GM23338 (cell line): ENCODE measurements at regions not wholly inside any gene's neighbourhood (a gene's known extent, or its start where the extent isn't known, plus 50 kb on each side); places are given as distances from the start of the nearest gene placed in this dataset.

ENCODE experiments used
- ATAC-seq: fragments of 200-7000 bp; cut with Tn5 transposase; 3 replicates; pipeline ENCODE4 v1.9.1; 2020
- DNase-seq: peaks from one replicate; pipeline ENCODE4 v3.0.0-alpha.2; 2015; ENCODE audit warnings: low spot score
- H2AFZ ChIP-seq: fragments of 200-600 bp; sonication (generic); 2 replicates; pipeline ENCODE4 v1.8.0; 2016; ENCODE audit warnings: antibody characterized with exemption, mild to moderate bottlenecking, moderate library complexity
- H3F3A ChIP-seq: fragments of 200-600 bp; sonication (generic); replicated peaks from 2 replicates; pipeline ENCODE4 v1.8.0; 2017; ENCODE audit warnings: antibody characterized with exemption, mixed run types, low read depth
- H3K27ac ChIP-seq: fragments of 200-600 bp; sonication (generic); 2 replicates; pipeline ENCODE4 v1.6.1; 2016; ENCODE audit warnings: low read depth
- H3K27me3 ChIP-seq: fragments of 200-600 bp; sonication (generic); 2 replicates; pipeline ENCODE4 v1.8.0; 2016; ENCODE audit warnings: mild to moderate bottlenecking, mixed run types, moderate library complexity; ENCODE audit not compliant: insufficient read depth
- H3K36me3 ChIP-seq: fragments of 200-600 bp; sonication (generic); 2 replicates; pipeline ENCODE4 v1.8.0; 2016; ENCODE audit warnings: mild to moderate bottlenecking; ENCODE audit not compliant: insufficient read depth
- H3K4me1 ChIP-seq: fragments of 200-600 bp; sonication (generic); 2 replicates; pipeline ENCODE4 v1.8.0; 2016; ENCODE audit warnings: mild to moderate bottlenecking, moderate library complexity; ENCODE audit not compliant: insufficient read depth
- H3K4me2 ChIP-seq: fragments of 200-600 bp; sonication (generic); 2 replicates; pipeline ENCODE4 v1.7.1; 2017; ENCODE audit warnings: mixed run types
- H3K4me3 ChIP-seq: fragments of 200-600 bp; sonication (generic); 2 replicates; pipeline ENCODE4 v1.6.1; 2016; ENCODE audit warnings: mixed run types
- H3K79me2 ChIP-seq: fragments of 200-600 bp; sonication (generic); replicated peaks from 2 replicates; pipeline ENCODE4 v1.8.0; 2017; ENCODE audit warnings: mild to moderate bottlenecking; ENCODE audit not compliant: insufficient read depth
- H3K9me2 ChIP-seq: fragments of 200-600 bp; sonication (generic); 2 replicates; pipeline ENCODE4 v1.8.0; 2017; ENCODE audit not compliant: insufficient read depth
- H4K20me1 ChIP-seq: fragments of 200-600 bp; sonication (generic); replicated peaks from 2 replicates; pipeline ENCODE4 v1.8.0; 2017; ENCODE audit warnings: mild to moderate bottlenecking; ENCODE audit not compliant: insufficient read depth
- H3K27ac Mint-ChIP-seq: 2 replicates; pipeline ENCODE4 v1.8.0; 2020; ENCODE audit warnings: inconsistent platforms, mild to moderate bottlenecking, moderate library complexity, mixed read lengths
- H3K27me3 Mint-ChIP-seq: 3 replicates; pipeline ENCODE4 v1.8.0; 2022; ENCODE audit warnings: low read depth, mild to moderate bottlenecking, moderate library complexity, mixed read lengths, inconsistent platforms; ENCODE audit not compliant: insufficient read depth, poor library complexity
- H3K36me3 Mint-ChIP-seq: 3 replicates; pipeline ENCODE4 v1.8.0; 2021; ENCODE audit warnings: low read depth, mild to moderate bottlenecking, inconsistent platforms, moderate library complexity, mixed read lengths
- H3K4me1 Mint-ChIP-seq: 3 replicates; pipeline ENCODE4 v1.8.0; 2020; ENCODE audit warnings: mild to moderate bottlenecking, inconsistent platforms, mixed read lengths
- H3K4me3 Mint-ChIP-seq: 3 replicates; pipeline ENCODE4 v1.8.0; 2021; ENCODE audit warnings: moderate library complexity, mild to moderate bottlenecking, inconsistent platforms, mixed read lengths
- H3K9me3 Mint-ChIP-seq: 3 replicates; pipeline ENCODE4 v1.8.0; 2020; ENCODE audit warnings: moderate library complexity, mild to moderate bottlenecking, inconsistent platforms, mixed read lengths
- CREB1 ChIP-seq: fragments of 250-450 bp; sonication (Bioruptor Pico); IDR thresholded peaks from 2 replicates; pipeline ENCODE4 v1.5.0; 2020; ENCODE audit warnings: low read depth, mild to moderate bottlenecking, moderate library complexity
- EZH2 ChIP-seq: fragments of 200-600 bp; sonication (generic); IDR thresholded peaks from one replicate; pipeline ENCODE4 v1.8.0; 2017; ENCODE audit warnings: antibody characterized with exemption, mild to moderate bottlenecking, low read depth; ENCODE audit not compliant: unreplicated experiment
- EZH2phosphoT487 ChIP-seq: fragments of 200-600 bp; sonication (generic); IDR thresholded peaks from one replicate; pipeline ENCODE4 v1.8.1; 2018; ENCODE audit warnings: antibody characterized with exemption; ENCODE audit not compliant: unreplicated experiment
- JUNB ChIP-seq: IDR thresholded peaks from one replicate; pipeline ENCODE4 v1.6.1; 2016; ENCODE audit warnings: antibody characterized with exemption; ENCODE audit not compliant: unreplicated experiment
- NANOG ChIP-seq: IDR thresholded peaks from 2 replicates; pipeline ENCODE4 v1.6.1; 2016; ENCODE audit warnings: antibody characterized with exemption, borderline replicate concordance
- POLR2AphosphoS5 ChIP-seq: IDR thresholded peaks from 2 replicates; pipeline ENCODE4 v1.6.1; 2016; ENCODE audit warnings: antibody characterized with exemption, low read depth
- STAT1 ChIP-seq: IDR thresholded peaks from one replicate; pipeline ENCODE4 v1.6.1; 2016; ENCODE audit warnings: antibody characterized with exemption; ENCODE audit not compliant: unreplicated experiment
- ZNF114 ChIP-seq: fragments of 250-450 bp; sonication (Bioruptor Pico); IDR thresholded peaks from 2 replicates; pipeline ENCODE4 v1.5.0; 2020; ENCODE audit warnings: mild to moderate bottlenecking, moderate library complexity
- ZNF331 ChIP-seq: fragments of 250-450 bp; sonication (Bioruptor Pico); IDR thresholded peaks from 2 replicates; pipeline ENCODE4 v1.5.0; 2020; ENCODE audit warnings: low read depth, mild to moderate bottlenecking, moderate library complexity
- TF ChIP-seq, protein P1 (sequence below): fragments of 250-450 bp; sonication (Bioruptor Pico); IDR thresholded peaks from 2 replicates; pipeline ENCODE4 v1.5.0; 2020; ENCODE audit warnings: mild to moderate bottlenecking, moderate library complexity
- TF ChIP-seq, protein P2 (sequence below), 2 experiments: fragments of 200-600 bp in 1 of 2; sonication (generic) in 1 of 2; conservative IDR thresholded peaks; 2 replicates each; pipeline versions ENCODE4 v1.5.1 to v1.6.1; 2016 to 2017; ENCODE audit warnings: antibody characterized with exemption in 2 of 2, low read depth in 2 of 2, mild to moderate bottlenecking in 2 of 2, moderate library complexity in 1 of 2
- TF ChIP-seq, protein P3 (sequence below): IDR thresholded peaks from 2 replicates; pipeline ENCODE4 v1.6.1; 2016; ENCODE audit warnings: antibody characterized with exemption
- TF ChIP-seq, protein P4 (sequence below): IDR thresholded peaks from one replicate; pipeline ENCODE4 v1.6.1; 2018; ENCODE audit warnings: antibody characterized with exemption; ENCODE audit not compliant: unreplicated experiment

DNA sequence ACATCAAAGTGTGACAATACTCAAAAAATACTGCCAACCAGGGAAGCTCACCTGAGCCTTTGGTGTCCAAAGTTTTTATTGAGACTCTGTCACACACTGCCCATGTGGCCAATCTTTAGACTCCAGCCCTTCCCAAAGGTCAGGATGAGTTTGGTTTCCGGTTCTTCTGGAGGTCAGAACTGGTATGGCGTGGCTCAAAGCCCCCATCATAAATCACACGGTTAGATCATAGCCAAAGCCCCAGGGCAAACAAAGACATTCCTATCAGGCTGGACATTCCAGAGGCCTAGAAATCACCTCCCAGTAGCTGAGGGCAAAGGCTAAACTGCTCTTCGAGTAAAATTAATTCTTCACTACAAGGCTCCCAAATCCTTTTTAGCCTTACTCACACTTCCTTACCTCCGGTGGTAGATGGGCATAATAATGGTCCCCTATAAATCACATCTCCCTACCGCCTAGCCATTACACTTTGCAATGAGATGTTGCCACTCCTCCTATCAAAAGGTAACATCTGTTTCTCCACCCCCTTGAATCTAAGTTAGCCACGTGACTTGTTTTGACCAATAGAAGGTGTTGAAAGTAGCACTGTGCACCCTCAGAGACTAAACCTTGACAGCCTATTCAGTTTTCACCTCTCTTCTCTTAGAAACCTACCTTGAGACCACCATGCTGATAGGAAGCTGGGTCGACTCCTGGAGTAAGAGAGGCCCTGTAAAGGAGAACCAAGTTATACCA, 137.8 kb upstream of the DUSP21 start:
- no peaks in the 10 kb centered on the region for H3K9me3 Mint-ChIP-seq
- no peak for ATAC-seq
- no peaks in the 10 kb centered on the region for H3K36me3 Mint-ChIP-seq
- Histone ChIP-seq H3F3A (no peaks in the 10 kb centered on the region), H3K4me1 (no peaks in the 10 kb centered on the region), H3K27ac (no peak overlapping the region), H3K79me2 (no peaks in the 10 kb centered on the region), H3K4me2 (no peak overlapping the region), H3K27me3 (no peaks in the 10 kb centered on the region), H3K9me2 (no peaks in the 10 kb centered on the region), H4K20me1 (no peaks in the 10 kb centered on the region), H2AFZ (no peak overlapping the region), H3K36me3 (no peaks in the 10 kb centered on the region), H3K4me3 (no peak overlapping the region)
- TF ChIP-seq, protein P1, sequence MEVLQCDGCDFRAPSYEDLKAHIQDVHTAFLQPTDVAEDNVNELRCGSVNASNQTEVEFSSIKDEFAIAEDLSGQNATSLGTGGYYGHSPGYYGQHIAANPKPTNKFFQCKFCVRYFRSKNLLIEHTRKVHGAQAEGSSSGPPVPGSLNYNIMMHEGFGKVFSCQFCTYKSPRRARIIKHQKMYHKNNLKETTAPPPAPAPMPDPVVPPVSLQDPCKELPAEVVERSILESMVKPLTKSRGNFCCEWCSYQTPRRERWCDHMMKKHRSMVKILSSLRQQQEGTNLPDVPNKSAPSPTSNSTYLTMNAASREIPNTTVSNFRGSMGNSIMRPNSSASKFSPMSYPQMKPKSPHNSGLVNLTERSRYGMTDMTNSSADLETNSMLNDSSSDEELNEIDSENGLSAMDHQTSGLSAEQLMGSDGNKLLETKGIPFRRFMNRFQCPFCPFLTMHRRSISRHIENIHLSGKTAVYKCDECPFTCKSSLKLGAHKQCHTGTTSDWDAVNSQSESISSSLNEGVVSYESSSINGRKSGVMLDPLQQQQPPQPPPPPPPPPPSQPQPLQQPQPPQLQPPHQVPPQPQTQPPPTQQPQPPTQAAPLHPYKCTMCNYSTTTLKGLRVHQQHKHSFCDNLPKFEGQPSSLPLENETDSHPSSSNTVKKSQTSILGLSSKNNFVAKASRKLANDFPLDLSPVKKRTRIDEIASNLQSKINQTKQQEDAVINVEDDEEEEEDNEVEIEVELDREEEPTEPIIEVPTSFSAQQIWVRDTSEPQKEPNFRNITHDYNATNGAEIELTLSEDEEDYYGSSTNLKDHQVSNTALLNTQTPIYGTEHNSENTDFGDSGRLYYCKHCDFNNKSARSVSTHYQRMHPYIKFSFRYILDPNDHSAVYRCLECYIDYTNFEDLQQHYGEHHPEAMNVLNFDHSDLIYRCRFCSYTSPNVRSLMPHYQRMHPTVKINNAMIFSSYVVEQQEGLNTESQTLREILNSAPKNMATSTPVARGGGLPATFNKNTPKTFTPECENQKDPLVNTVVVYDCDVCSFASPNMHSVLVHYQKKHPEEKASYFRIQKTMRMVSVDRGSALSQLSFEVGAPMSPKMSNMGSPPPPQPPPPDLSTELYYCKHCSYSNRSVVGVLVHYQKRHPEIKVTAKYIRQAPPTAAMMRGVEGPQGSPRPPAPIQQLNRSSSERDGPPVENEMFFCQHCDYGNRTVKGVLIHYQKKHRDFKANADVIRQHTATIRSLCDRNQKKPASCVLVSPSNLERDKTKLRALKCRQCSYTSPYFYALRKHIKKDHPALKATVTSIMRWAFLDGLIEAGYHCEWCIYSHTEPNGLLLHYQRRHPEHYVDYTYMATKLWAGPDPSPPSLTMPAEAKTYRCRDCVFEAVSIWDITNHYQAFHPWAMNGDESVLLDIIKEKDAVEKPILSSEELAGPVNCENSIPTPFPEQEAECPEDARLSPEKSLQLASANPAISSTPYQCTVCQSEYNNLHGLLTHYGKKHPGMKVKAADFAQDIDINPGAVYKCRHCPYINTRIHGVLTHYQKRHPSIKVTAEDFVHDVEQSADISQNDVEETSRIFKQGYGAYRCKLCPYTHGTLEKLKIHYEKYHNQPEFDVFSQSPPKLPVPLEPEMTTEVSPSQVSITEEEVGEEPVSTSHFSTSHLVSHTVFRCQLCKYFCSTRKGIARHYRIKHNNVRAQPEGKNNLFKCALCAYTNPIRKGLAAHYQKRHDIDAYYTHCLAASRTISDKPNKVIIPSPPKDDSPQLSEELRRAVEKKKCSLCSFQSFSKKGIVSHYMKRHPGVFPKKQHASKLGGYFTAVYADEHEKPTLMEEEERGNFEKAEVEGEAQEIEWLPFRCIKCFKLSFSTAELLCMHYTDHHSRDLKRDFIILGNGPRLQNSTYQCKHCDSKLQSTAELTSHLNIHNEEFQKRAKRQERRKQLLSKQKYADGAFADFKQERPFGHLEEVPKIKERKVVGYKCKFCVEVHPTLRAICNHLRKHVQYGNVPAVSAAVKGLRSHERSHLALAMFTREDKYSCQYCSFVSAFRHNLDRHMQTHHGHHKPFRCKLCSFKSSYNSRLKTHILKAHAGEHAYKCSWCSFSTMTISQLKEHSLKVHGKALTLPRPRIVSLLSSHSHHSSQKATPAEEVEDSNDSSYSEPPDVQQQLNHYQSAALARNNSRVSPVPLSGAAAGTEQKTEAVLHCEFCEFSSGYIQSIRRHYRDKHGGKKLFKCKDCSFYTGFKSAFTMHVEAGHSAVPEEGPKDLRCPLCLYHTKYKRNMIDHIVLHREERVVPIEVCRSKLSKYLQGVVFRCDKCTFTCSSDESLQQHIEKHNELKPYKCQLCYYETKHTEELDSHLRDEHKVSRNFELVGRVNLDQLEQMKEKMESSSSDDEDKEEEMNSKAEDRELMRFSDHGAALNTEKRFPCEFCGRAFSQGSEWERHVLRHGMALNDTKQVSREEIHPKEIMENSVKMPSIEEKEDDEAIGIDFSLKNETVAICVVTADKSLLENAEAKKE (CRISPR knock-in tag) = no peak
- TF ChIP-seq, protein P2, sequence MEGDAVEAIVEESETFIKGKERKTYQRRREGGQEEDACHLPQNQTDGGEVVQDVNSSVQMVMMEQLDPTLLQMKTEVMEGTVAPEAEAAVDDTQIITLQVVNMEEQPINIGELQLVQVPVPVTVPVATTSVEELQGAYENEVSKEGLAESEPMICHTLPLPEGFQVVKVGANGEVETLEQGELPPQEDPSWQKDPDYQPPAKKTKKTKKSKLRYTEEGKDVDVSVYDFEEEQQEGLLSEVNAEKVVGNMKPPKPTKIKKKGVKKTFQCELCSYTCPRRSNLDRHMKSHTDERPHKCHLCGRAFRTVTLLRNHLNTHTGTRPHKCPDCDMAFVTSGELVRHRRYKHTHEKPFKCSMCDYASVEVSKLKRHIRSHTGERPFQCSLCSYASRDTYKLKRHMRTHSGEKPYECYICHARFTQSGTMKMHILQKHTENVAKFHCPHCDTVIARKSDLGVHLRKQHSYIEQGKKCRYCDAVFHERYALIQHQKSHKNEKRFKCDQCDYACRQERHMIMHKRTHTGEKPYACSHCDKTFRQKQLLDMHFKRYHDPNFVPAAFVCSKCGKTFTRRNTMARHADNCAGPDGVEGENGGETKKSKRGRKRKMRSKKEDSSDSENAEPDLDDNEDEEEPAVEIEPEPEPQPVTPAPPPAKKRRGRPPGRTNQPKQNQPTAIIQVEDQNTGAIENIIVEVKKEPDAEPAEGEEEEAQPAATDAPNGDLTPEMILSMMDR (conservative IDR thresholded peaks at IDR 0.05; ENCODE audit: low read depth in 2 of 2) = no peak
- TF ChIP-seq, protein P3, sequence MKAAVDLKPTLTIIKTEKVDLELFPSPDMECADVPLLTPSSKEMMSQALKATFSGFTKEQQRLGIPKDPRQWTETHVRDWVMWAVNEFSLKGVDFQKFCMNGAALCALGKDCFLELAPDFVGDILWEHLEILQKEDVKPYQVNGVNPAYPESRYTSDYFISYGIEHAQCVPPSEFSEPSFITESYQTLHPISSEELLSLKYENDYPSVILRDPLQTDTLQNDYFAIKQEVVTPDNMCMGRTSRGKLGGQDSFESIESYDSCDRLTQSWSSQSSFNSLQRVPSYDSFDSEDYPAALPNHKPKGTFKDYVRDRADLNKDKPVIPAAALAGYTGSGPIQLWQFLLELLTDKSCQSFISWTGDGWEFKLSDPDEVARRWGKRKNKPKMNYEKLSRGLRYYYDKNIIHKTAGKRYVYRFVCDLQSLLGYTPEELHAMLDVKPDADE = no peak
- TF ChIP-seq JUNB (no peak), EZH2phosphoT487 (no peak), ZNF114 (CRISPR knock-in tag) (no peak), ZNF331 (CRISPR knock-in tag) (no peak), POLR2AphosphoS5 (no peak), STAT1 (no peak), EZH2 (no peak), NANOG (no peak), CREB1 (CRISPR knock-in tag) (no peak)
- TF ChIP-seq, protein P4, sequence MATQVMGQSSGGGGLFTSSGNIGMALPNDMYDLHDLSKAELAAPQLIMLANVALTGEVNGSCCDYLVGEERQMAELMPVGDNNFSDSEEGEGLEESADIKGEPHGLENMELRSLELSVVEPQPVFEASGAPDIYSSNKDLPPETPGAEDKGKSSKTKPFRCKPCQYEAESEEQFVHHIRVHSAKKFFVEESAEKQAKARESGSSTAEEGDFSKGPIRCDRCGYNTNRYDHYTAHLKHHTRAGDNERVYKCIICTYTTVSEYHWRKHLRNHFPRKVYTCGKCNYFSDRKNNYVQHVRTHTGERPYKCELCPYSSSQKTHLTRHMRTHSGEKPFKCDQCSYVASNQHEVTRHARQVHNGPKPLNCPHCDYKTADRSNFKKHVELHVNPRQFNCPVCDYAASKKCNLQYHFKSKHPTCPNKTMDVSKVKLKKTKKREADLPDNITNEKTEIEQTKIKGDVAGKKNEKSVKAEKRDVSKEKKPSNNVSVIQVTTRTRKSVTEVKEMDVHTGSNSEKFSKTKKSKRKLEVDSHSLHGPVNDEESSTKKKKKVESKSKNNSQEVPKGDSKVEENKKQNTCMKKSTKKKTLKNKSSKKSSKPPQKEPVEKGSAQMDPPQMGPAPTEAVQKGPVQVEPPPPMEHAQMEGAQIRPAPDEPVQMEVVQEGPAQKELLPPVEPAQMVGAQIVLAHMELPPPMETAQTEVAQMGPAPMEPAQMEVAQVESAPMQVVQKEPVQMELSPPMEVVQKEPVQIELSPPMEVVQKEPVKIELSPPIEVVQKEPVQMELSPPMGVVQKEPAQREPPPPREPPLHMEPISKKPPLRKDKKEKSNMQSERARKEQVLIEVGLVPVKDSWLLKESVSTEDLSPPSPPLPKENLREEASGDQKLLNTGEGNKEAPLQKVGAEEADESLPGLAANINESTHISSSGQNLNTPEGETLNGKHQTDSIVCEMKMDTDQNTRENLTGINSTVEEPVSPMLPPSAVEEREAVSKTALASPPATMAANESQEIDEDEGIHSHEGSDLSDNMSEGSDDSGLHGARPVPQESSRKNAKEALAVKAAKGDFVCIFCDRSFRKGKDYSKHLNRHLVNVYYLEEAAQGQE = no peak
- H3K27me3 Mint-ChIP-seq = no peaks in the 10 kb centered on the region
- no peak overlapping the region for H3K4me3 Mint-ChIP-seq
- DNase-seq = no peak
- H3K27ac Mint-ChIP-seq = no peak overlapping the region
- H3K4me1 Mint-ChIP-seq = no peaks in the 10 kb centered on the region
